ENCODE measurements at regions not wholly inside any gene's neighbourhood (a gene's known extent, or its start where the extent isn't known, plus 50 kb on each side); places are given as distances from the start of the nearest gene placed in this dataset.
"Not testable (repeated sequence)": the region's sequence is repeated elsewhere in the genome, so short reads cannot be mapped to it uniquely, and the experiment has no call there.

GRCh38 chr5:21336478-21336877 lies 1348.5 kb upstream of the CDH18 start:
- DNase-seq (ENCODE audit: low spot score) = not testable (repeated sequence)

DNA sequence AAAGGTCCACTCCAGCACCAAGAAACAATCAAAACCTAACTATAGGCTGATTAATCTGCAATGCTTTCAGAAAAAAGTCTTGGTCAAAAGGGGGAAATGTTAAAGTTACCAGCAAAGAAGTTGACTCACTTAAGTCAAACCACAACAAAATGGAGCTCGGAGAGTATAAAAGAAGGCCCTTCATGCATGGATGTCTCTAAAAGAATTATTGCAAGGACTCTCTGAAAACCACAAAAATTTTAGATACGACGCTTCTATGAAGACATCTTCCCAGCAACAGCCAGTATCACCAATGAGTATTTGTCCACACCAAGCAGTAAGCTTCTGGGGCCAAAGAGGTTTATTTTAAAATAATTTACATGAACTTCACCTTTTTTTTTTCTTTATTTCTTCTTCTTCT lies 1327.4 kb upstream of the CDH18 start:
- not testable (repeated sequence) for DNase-seq (ENCODE audit: low spot score)

DNA sequence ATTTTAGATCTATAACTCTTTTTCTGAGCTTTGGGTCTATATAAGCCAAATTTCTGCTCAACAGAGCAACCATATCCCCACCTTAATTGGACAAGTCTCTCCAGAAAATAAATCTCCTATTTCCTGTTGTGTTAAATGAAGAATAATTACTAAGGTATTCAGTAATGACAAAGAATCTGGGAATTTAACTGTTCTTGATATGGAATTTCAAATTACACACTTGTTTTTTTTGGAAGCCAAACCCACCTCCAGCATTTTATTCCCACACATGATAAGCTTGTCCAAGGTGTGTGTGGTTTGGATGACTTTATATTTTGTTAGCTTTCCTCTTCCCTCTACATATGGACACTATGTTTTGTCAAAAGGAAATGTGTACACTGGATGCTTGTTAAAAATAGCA lies 1313.2 kb upstream of the CDH18 start:
- DNase-seq (ENCODE audit: low spot score) = not testable (repeated sequence)

DNA sequence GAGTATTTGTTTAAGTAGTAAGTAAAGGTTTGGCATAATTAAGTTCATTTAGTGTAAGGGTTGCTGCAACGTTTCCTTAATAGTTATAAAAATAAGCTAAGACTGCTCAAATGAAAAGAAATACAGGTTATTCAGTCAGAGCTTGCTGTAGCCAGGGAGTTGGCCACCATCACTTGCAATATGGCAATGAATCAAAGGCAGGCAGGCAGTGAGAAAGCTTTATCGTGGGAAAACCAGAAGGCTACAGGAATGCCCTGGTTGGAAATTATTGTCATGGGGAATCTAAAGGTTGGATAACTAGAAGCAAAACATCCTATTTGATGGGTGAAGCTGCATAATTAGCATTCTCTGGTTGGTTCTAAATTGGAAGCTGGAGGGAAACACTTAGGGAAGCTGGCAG lies 1286.4 kb upstream of the CDH18 start:
- not testable (repeated sequence) for DNase-seq (ENCODE audit: low spot score)

DNA sequence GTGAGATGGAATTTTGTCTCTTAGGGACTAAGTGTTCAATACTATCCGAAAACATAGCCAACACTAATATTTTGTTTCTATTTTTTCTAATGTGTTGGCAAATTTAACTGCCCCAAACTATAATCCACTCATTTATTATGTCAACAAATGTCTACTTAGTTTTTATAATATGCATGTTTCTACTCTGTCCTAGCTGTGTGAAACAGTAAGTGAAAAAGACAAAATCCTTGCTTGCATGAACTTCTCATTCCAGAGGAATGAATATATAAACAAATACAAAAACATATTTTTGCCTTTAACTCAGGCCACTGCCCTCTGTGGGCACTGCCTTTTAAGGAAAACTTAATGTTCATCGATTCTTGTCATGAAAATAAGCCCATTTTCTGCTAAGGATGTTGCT lies 1275.4 kb upstream of the CDH18 start:
- DNase-seq (ENCODE audit: low spot score) = no peak

GRCh38 chr5:21254161-21254560 lies 1266.2 kb upstream of the CDH18 start:
- no peak for DNase-seq (ENCODE audit: low spot score)

DNA sequence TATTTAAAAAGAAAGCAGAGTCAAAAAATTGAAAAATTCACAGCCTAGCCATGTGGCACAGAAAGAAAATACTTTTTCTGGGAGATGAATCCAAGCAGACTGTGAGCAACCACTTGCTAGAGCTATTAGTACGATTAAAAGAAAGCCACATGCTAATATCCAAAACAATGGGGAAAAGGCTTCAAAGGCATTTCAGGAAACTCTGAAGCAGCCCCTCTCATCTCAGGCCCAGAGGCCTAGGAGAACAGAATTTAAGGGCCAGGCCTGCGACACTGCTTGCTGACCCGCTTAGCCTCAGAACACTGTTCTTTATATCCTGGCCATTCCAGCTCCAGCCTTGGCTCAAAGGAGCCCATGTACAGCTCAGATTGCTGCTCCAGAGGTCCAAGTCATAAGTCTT lies 1257.0 kb upstream of the CDH18 start:
- DNase-seq (ENCODE audit: low spot score) = no peak

- no peak for DNase-seq (ENCODE audit: low spot score)
These were observed 1250.8 kb upstream of the CDH18 start for GRCh38 chr5:21238786-21239185.

DNA sequence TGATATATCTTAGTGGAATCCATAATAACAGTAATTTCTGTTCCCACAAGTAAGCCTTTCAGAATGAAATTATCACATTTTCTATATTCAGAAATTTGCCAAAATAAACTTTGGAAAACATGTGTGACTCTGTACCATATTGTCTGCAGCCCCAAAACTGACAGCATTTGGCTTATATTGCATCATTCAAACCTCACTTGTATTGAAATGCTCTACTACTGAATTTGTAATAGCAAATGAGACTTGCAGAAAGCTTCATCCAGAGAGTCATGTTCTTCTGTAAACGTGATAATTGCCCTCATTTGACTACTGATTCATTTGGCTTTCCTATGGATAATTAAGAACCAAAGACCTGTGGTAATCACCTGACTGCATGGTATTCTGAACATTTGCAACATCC lies 1249.5 kb upstream of the CDH18 start:
- DNase-seq (ENCODE audit: low spot score) = no peak

DNA sequence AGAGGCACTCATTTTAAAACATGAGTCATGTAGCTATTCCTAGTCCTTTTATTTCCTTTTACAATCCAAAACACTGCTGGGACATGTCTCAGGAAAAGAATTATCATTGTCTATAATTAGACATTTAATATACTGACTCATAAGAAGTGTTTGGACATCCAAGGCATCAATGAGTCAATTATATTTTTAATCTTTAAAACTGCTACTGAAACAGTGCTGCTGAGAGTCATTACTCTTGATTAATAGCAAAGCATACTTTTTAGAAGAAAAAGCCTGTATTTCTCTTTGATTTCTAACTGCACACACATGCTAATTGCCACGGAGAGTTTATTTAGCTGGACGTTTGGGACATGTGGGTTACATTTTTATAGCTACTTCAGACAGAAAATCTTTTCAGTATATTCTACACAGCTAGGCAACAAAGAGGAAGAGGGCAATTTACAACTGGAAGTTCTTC lies 1249.0 kb upstream of the CDH18 start:
- DNase-seq (ENCODE audit: low spot score) = no peak

- DNase-seq (ENCODE audit: low spot score) = no peak
These were observed 1248.1 kb upstream of the CDH18 start for GRCh38 chr5:21236104-21236503.

- no peak for DNase-seq (ENCODE audit: low spot score)
These were observed 1237.4 kb upstream of the CDH18 start for GRCh38 chr5:21225223-21226064.

- no peak for DNase-seq (ENCODE audit: low spot score)
These were observed 1233.6 kb upstream of the CDH18 start for GRCh38 chr5:21221616-21222015.

DNA sequence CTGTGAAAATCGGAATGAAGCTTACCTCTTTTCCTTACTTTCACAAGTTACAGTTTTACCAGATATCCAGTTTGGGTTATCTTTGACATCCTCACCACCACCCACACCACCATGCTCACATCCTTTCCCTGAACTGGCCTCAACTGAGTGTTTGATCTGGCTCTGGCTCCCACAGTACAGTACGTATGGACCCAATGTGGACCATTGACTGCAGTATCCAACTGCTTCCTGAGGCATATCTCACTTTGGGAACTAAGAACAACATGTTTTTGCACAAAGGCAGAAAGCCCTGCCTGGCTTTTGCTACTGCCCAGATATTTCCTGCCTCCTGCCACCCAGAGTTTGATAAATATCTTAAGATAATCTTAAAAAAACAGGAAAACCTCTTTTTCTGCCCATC lies 1232.0 kb upstream of the CDH18 start:
- DNase-seq (ENCODE audit: low spot score) = no peak

DNA sequence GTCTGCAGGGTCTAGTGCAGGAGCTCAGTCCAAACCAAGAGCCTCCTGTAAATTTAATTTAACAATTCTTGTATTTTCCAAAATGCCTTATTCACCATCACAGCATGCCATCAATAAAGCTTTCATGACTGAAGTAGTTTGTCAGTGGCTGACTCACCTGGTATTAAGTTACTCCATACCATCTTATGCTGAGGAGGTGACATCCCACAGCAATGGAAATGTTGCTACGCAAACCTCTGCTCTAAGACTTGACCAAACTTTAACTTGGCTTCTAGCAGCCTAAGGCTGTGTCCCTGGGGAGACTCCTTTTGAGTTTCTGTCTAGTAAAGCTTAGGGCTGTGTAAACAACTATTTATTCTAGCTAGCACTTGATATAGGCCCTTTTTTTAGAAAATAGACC lies 1231.3 kb upstream of the CDH18 start:
- DNase-seq (ENCODE audit: low spot score) = no peak

DNA sequence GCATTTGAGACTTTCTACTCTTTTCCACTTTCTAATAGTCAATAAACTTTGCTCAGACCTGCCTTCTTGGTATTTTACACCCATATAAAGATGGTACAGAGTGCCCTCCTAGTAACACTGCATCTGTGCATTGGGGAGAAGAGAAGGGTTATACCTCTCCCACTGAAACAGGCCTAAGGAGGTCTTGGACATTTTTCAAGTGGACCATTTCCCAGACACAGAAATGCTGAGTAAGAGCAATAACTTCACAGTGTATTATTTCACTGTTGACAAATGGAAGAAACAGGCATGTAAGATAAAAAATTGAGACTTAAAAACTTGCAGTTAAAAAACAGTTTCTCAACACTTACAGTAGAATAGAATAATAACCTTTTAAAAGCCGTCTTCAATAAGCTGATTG lies 1224.0 kb upstream of the CDH18 start:
- no peak for DNase-seq (ENCODE audit: low spot score)

GRCh38 chr5:21209409-21209808 lies 1221.4 kb upstream of the CDH18 start:
- DNase-seq (ENCODE audit: low spot score) = no peak

DNA sequence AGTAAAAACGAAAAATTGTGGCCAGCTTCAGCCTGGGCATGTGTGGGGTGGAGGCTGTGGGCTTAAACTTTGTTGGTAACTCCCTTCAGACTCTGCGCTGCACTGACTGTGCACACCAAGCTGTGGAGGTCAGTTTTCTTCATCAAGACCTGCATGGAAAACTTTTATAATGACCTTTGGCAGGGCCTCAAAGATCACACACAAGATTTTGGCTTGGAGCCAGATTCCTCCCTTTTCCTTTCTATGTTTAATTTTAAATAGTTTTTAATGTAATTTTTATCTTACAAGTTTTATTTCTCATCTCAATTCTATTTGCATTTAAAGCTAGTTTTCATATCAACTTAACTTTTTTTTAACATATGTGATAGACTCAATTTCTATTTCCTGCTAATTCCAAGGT lies 1211.1 kb upstream of the CDH18 start:
- DNase-seq (ENCODE audit: low spot score) = no peak

- no peak for DNase-seq (ENCODE audit: low spot score)
These were observed 1207.1 kb upstream of the CDH18 start for GRCh38 chr5:21195145-21195544.

DNA sequence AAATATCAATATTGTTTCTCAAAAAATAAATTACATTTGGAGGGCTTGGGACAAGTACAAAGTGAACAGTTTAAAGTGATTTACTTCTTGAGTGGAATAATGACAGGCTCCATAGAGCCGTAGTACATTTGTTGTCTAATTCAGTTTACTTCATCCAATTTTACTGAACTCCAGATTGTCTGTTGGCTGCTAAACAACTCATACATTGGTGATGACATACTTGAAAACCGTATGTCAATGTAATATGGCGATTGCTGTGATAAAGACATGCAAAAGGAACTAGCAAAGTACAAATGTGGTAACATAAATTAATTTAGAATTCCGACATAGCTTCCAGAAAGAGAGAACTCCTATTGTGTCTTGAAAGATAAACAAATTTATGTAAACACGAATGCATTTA lies 1197.5 kb upstream of the CDH18 start:
- DNase-seq (ENCODE audit: low spot score) = no peak

GRCh38 chr5:21184581-21184980 lies 1196.6 kb upstream of the CDH18 start:
- no peak for DNase-seq (ENCODE audit: low spot score)

DNA sequence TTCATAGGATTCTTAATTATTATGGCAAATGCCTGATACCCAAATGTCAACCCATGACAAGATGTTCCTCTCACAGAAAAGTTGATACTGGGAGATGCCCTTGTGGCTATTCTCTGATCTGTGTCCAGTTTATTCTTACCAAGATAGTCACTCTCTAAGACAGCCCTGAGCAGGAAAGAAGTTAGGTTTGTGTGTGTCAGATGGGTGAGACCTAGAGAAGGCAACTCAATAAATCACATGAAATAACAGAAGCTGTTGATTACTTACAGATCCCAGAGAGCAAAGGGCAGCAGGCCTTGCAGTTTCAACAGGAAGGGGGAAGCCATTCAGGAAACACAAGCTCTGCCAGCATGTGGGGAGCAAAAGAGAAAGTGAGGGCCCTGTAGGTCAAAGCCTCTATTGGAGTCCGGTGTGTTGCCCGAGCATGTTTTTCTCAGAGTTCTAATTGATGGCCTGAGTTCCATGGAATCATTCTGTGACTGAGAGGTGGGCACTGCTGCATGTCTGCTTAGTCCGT lies 1193.7 kb upstream of the CDH18 start:
- DNase-seq (ENCODE audit: low spot score) = no peak

- no peak for DNase-seq (ENCODE audit: low spot score)
These were observed 1185.5 kb upstream of the CDH18 start for GRCh38 chr5:21173526-21173925.

DNA sequence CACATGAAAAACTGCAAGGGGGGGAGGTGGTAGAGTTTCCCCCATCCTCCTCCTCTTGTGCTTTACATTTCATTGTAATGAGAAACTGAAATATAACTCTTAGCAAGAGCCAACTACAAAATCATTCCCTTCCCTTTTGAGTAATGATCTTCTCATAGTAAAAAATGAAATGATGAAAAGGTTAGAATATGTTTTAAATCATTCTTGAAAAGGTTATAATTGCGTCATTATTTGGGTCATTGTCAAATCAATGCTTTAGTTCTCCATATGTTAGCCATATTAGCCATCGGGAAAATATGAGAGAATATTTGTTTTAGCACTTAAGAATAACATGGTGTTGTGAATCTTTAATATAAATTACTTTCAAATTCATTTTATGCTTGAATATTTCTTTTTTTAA lies 1185.0 kb upstream of the CDH18 start:
- no peak for DNase-seq (ENCODE audit: low spot score)
